HCT116 (cell line): ENCODE measurements at regions not wholly inside any gene's neighbourhood (a gene's known extent, or its start where the extent isn't known, plus 50 kb on each side); places are given as distances from the start of the nearest gene placed in this dataset.

Experiments used
- ATAC-seq: fragments of 200-7000 bp; cut with Tn5 transposase; 2 replicates; pipeline ENCODE4 v1.9.1; 2020; ENCODE audit warnings: mild to moderate bottlenecking, moderate library complexity
- BruUV-seq: library from RNA; stranded (reverse); fragments of 400-500 nt; replicated peaks from 2 replicates; lab custom pipeline; 2021; lab: Mats Ljungman, UMichigan
- CTCF ChIA-PET: fragments of 300-600 bp; sonication (Branson Sonifier 250); formaldehyde crosslinking; loops from one replicate; lab custom pipeline; 2021; ENCODE audit warnings: antibody characterized with exemption; lab: Charles Lee
- POLR2A ChIA-PET: fragments of 300-600, 350-600 bp; sonication (Branson Sonifier 250); formaldehyde crosslinking; loops from one replicate; lab custom pipeline; 2021; ENCODE audit warnings: antibody characterized with exemption; lab: Charles Lee
- RAD21 ChIA-PET, 2 experiments: fragments of 300-600 bp; sonication (Branson Sonifier 250); formaldehyde crosslinking; loops; one replicate each; lab custom pipeline; 2023; ENCODE audit warnings: low total read pairs in 2 of 2; ENCODE audit not compliant: uncharacterized antibody in 2 of 2, unreplicated experiment in 2 of 2, low non-redundant PET in 1 of 2; lab: Charles Lee
- DNase-seq: peaks from one replicate; pipeline ENCODE4 v3.0.0-alpha.2; 2010; ENCODE audit warnings: low read depth, low spot score
- H2AFZ ChIP-seq: fragments of 200-600 bp; shearing (Covaris generic), sonication (generic); 2 replicates; pipeline ENCODE4 v1.6.1; 2017; ENCODE audit warnings: low read depth, mixed run types, mixed read lengths, antibody characterized with exemption, low read length; ENCODE audit not compliant: poor library complexity, severe bottlenecking
- H3K27ac ChIP-seq: 2 replicates; pipeline ENCODE4 v1.5.1; 2012; ENCODE audit warnings: low read depth, low read length
- H3K27me3 ChIP-seq: fragments of 200-600 bp; sonication (generic); 2 replicates; pipeline ENCODE4 v1.6.1; 2016; ENCODE audit warnings: mixed run types, low read length, mixed read lengths; ENCODE audit not compliant: insufficient read depth
- H3K36me3 ChIP-seq, 2 experiments: fragments of 200-500 bp in 1 of 2; fragments of 200-600 bp in 1 of 2; sonication (Bioruptor generic) in 1 of 2; sonication (generic) in 1 of 2; 2 replicates each; pipeline versions ENCODE4 v1.5.1 to v1.6.1; 2014 to 2016; ENCODE audit warnings: low read length in 2 of 2, inconsistent platforms in 1 of 2, mixed read lengths in 1 of 2, mixed run types in 1 of 2; ENCODE audit not compliant: insufficient read depth in 2 of 2, control insufficient read depth in 1 of 2
- H3K4me1 ChIP-seq, 2 experiments: fragments of 200-600 bp in 1 of 2; sonication (generic) in 1 of 2; 2 replicates each; pipeline versions ENCODE4 v1.5.1 to v1.6.1; 2012 to 2017; ENCODE audit warnings: low read length in 2 of 2, inconsistent platforms in 1 of 2, mild to moderate bottlenecking in 1 of 2, mixed read lengths in 1 of 2, mixed run types in 1 of 2, moderate library complexity in 1 of 2; ENCODE audit not compliant: insufficient read depth in 2 of 2, control insufficient read depth in 1 of 2
- H3K4me2 ChIP-seq: fragments of 200-600 bp; sonication (generic); 2 replicates; pipeline ENCODE4 v1.6.1; 2017; ENCODE audit warnings: mixed run types, low read length, mixed read lengths
- H3K4me3 ChIP-seq, 2 experiments: fragments of 200-600 bp in 1 of 2; sonication (generic) in 1 of 2; replicated peaks in 1 of 2; 2 replicates each; pipeline ENCODE4 v1.5.1; 2011 to 2016; ENCODE audit warnings: low read length in 2 of 2, control low read depth in 1 of 2, low read depth in 1 of 2, mild to moderate bottlenecking in 1 of 2, mixed read lengths in 1 of 2, mixed run types in 1 of 2
- H3K79me2 ChIP-seq: fragments of 200-600 bp; sonication (generic); 2 replicates; pipeline ENCODE4 v1.6.1; 2017; ENCODE audit warnings: mild to moderate bottlenecking, mixed run types, low read length, moderate library complexity, mixed read lengths; ENCODE audit not compliant: insufficient read depth
- H3K9ac ChIP-seq: fragments of 200-600 bp; sonication (generic); 2 replicates; pipeline ENCODE4 v1.6.1; 2016; ENCODE audit warnings: low read length, mixed read lengths
- H3K9me2 ChIP-seq: fragments of 200-600 bp; sonication (generic), shearing (Covaris generic); 2 replicates; pipeline ENCODE4 v1.6.1; 2017; ENCODE audit warnings: mixed run types, mild to moderate bottlenecking, moderate library complexity; ENCODE audit not compliant: insufficient read depth
- H3K9me3 ChIP-seq, 2 experiments: fragments of 200-500 bp in 1 of 2; fragments of 200-600 bp in 1 of 2; sonication (Bioruptor generic) in 1 of 2; sonication (generic) in 1 of 2; 2 replicates each; pipeline ENCODE4 v1.6.1; 2014 to 2017; ENCODE audit warnings: low read length in 2 of 2, mixed read lengths in 2 of 2, inconsistent platforms in 1 of 2, low read depth in 1 of 2, mild to moderate bottlenecking in 1 of 2, mixed run types in 1 of 2, moderate library complexity in 1 of 2; ENCODE audit not compliant: control insufficient read depth in 1 of 2, insufficient read depth in 1 of 2
- H4K20me1 ChIP-seq: fragments of 200-600 bp; sonication (generic), shearing (Covaris generic); 2 replicates; pipeline ENCODE4 v1.6.1; 2017; ENCODE audit warnings: mixed run types, mild to moderate bottlenecking, moderate library complexity; ENCODE audit not compliant: insufficient read depth
- RAD21 ChIP-seq: IDR thresholded peaks from 2 replicates; pipeline ENCODE4 v1.6.1; 2012; ENCODE audit warnings: low read depth, mild to moderate bottlenecking
- SIN3A ChIP-seq: IDR thresholded peaks from 2 replicates; pipeline ENCODE4 v1.6.1; 2012; ENCODE audit warnings: low read depth
- TCF7L2 ChIP-seq: IDR thresholded peaks from 2 replicates; pipeline ENCODE4 v1.7.0; 2011; ENCODE audit warnings: borderline replicate concordance, inconsistent platforms; ENCODE audit not compliant: insufficient read depth, insufficient read length; ENCODE audit errors: extremely low read depth
- ZFX ChIP-seq: fragments of 450-650 bp; IDR thresholded peaks from 2 replicates; pipeline ENCODE4 v1.6.1; 2017
- intact Hi-C: fragments of 100-400 bp; cut with micrococcal nuclease; formaldehyde crosslinking; loops from 2 replicates; pipeline ENCODE4 v1.10.0; 2022
- TF ChIP-seq, protein P1 (sequence below), 3 experiments: fragments of 200-600 bp in 1 of 3; sonication (generic) in 1 of 3; IDR thresholded peaks in 2 of 3; conservative IDR thresholded peaks in 1 of 3; 2 replicates each; pipeline ENCODE4 v1.5.1; 2012 to 2017; ENCODE audit warnings: low read depth in 2 of 3, low read length in 2 of 3, antibody characterized with exemption in 1 of 3, borderline replicate concordance in 1 of 3, control low read depth in 1 of 3, mild to moderate bottlenecking in 1 of 3, mixed read lengths in 1 of 3, mixed run types in 1 of 3, moderate library complexity in 1 of 3; ENCODE audit not compliant: insufficient read depth in 1 of 3
- TF ChIP-seq, protein P2 (sequence below): IDR thresholded peaks from 2 replicates; pipeline ENCODE4 v1.6.1; 2012
- TF ChIP-seq, protein P3 (sequence below): IDR thresholded peaks from 2 replicates; pipeline ENCODE4 v1.6.1; 2011; ENCODE audit warnings: mild to moderate bottlenecking, low read length, moderate library complexity; ENCODE audit not compliant: insufficient replicate concordance; ENCODE audit errors: extremely low read depth
- TF ChIP-seq, protein P4 (sequence below): IDR thresholded peaks from 2 replicates; pipeline ENCODE4 v1.6.1; 2012

DNA sequence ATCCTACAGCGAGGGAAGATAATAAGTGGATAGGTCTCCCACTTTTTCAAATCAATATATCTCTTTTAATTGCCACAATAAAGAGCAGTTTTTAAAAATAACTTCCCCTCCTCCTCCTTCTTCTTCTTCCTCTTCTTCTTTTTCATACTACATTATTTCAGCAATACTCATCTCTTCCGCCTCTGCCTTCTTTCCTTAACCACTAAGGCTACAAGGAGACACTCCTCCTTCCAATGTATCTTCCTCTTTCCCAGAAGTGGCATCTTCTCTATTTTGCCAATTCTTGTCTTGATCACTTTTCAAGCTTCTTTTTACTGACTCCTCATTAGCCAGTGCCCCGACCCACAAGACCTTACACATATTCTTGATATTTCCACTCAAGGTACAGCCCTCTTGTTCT lies 546.6 kb upstream of the CHAC2 start:
- Histone ChIP-seq H3K36me3 (no peaks in the 10 kb centered on the region), H2AFZ (no peak overlapping the region), H3K4me2 (no peak overlapping the region), H3K4me3 (no peak overlapping the region), H4K20me1 (no peaks in the 10 kb centered on the region), H3K4me1 (no peaks in the 10 kb centered on the region), H3K79me2 (no peaks in the 10 kb centered on the region), H3K9me3 (no peaks in the 10 kb centered on the region), H3K27me3 (no peaks in the 10 kb centered on the region), H3K9me2 (no peaks in the 10 kb centered on the region), H3K27ac (no peak overlapping the region), H3K9ac (no peak overlapping the region)
- TF ChIP-seq, protein P1, sequence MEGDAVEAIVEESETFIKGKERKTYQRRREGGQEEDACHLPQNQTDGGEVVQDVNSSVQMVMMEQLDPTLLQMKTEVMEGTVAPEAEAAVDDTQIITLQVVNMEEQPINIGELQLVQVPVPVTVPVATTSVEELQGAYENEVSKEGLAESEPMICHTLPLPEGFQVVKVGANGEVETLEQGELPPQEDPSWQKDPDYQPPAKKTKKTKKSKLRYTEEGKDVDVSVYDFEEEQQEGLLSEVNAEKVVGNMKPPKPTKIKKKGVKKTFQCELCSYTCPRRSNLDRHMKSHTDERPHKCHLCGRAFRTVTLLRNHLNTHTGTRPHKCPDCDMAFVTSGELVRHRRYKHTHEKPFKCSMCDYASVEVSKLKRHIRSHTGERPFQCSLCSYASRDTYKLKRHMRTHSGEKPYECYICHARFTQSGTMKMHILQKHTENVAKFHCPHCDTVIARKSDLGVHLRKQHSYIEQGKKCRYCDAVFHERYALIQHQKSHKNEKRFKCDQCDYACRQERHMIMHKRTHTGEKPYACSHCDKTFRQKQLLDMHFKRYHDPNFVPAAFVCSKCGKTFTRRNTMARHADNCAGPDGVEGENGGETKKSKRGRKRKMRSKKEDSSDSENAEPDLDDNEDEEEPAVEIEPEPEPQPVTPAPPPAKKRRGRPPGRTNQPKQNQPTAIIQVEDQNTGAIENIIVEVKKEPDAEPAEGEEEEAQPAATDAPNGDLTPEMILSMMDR (IDR thresholded peaks at IDR 0.05 in 2 of 3, conservative IDR thresholded peaks at IDR 0.05 in 1 of 3; ENCODE audit: borderline replicate concordance in 1 of 3, insufficient read depth in 1 of 3, low read depth in 2 of 3, low read length in 2 of 3) = no peak
- TF ChIP-seq TCF7L2 = no peak
- TF ChIP-seq, protein P2, sequence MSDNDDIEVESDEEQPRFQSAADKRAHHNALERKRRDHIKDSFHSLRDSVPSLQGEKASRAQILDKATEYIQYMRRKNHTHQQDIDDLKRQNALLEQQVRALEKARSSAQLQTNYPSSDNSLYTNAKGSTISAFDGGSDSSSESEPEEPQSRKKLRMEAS = no peak
- TF ChIP-seq, protein P3, sequence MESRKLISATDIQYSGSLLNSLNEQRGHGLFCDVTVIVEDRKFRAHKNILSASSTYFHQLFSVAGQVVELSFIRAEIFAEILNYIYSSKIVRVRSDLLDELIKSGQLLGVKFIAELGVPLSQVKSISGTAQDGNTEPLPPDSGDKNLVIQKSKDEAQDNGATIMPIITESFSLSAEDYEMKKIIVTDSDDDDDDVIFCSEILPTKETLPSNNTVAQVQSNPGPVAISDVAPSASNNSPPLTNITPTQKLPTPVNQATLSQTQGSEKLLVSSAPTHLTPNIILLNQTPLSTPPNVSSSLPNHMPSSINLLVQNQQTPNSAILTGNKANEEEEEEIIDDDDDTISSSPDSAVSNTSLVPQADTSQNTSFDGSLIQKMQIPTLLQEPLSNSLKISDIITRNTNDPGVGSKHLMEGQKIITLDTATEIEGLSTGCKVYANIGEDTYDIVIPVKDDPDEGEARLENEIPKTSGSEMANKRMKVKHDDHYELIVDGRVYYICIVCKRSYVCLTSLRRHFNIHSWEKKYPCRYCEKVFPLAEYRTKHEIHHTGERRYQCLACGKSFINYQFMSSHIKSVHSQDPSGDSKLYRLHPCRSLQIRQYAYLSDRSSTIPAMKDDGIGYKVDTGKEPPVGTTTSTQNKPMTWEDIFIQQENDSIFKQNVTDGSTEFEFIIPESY = no peak
- TF ChIP-seq ZFX = no peak
- no peak for TF ChIP-seq SIN3A
- no peak for TF ChIP-seq RAD21
- TF ChIP-seq, protein P4, sequence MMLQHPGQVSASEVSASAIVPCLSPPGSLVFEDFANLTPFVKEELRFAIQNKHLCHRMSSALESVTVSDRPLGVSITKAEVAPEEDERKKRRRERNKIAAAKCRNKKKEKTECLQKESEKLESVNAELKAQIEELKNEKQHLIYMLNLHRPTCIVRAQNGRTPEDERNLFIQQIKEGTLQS = no peak
- intact Hi-C loops = no loop called here
- no TSS peak for BruUV-seq
- ChIA-PET RAD21 (no interaction called here), CTCF (no interaction called here), POLR2A (no interaction called here)
- no peak for DNase-seq
- ATAC-seq = no peak
